T-helper 2 cell treated with Interferon-gamma antibody and Interleukin-4, amounts not matched to agents 100 ng/mL and 5 ng/mL, for 36 hours (primary cell): ENCODE measurements at regions not wholly inside any gene's neighbourhood (a gene's known extent, or its start where the extent isn't known, plus 50 kb on each side); places are given as distances from the start of the nearest gene placed in this dataset.

ENCODE experiments used
- intact Hi-C: fragments of 100-400 bp; cut with micrococcal nuclease; formaldehyde crosslinking; loops from one replicate; pipeline ENCODE4 v1.15.1; 2023

DNA sequence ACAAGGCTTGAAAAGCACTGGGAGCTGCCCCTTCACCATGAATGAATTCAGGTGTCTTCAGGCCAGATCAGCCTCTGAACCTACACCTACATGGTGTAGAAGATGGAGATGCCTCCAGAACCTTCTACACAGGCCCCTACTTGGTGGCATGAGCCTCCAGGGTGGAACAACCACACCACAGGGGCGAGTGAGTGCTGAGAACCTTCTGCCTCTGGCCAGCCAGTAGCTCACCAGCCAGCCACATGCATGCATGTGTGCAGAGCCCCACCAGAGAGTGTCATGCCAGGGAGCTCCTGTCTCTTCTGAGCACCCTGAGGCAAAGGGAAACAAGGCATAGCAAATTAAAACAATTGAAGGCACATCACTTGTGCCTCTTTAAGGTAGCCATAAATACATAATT, 161.8 kb upstream of the TOPAZ1 start:
- intact Hi-C loops = no loop called here

DNA sequence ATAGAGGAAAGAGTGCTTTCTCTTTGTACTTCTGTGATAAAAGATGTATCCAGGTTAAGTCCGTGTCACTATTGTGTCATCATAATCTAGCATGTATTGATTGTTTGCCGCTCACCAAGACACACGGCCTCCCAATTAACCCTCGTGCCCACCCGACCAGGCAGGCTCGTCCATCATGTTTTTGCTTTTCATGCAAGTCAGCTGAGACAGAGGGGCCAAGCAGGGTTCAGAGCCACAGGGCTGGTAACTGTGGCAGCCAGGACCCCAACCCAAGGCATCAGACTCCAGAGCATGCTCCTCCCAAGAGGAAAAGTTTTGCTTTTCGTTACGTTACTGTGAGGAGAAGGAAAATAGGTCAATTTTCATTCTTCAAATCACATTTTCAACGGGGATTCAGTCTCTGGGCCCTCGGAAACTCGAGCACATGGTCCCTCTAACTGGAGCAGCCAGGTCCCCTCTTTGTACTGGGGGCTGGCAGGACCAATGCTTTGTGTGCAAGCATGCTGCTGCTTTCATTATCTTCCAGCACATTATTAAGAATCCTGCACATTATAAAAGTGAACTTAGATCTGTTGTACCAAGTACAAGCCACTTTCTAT, 161.1 kb upstream of the TOPAZ1 start:
- intact Hi-C loops = no loop called here

DNA sequence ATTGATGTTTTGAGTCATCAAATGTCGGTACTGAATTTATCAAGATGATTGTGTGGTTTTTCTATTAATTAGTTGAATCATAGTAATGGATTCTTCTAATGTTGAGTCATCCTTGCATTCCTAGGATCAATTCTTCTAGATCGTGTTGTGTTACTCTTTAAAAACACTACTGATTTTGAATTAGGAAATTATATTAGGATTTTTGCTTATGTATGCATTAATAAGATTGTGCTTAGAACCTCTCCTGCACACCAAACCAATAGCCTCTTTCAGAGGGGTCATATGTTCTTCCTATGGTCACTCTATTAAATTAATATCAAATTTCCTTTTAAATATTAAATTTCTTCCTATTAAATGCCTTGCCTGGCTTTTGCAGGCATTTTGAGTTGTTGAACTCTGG, 151.7 kb upstream of the TOPAZ1 start:
- intact Hi-C loops = loop anchor here (10.0 kb wide), 1 partner anchor 65 kb away; no protein-coding TSS in a partner anchor

DNA sequence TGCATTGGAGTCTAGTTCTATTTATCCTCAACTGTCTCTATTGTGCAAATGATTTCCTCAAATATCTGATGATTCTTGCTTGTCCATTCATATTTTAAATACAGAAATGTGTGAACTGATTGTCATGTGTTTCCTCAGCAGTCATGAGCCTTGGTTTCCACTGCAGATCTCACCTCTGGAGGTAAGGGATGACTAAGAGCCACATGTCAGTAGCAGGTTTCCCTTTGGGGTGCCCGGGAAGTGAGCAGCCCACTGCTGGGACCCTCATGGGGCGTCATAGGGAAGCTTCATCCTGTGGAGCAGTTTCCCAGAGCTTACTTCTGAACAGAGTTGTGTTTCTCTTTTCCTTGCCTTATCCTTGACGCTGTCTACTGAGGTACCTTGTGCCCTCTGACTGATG, 149.2 kb upstream of the TOPAZ1 start:
- intact Hi-C loops = loop anchor here (10.0 kb wide), 1 partner anchor 62 kb away; no protein-coding TSS in a partner anchor

DNA sequence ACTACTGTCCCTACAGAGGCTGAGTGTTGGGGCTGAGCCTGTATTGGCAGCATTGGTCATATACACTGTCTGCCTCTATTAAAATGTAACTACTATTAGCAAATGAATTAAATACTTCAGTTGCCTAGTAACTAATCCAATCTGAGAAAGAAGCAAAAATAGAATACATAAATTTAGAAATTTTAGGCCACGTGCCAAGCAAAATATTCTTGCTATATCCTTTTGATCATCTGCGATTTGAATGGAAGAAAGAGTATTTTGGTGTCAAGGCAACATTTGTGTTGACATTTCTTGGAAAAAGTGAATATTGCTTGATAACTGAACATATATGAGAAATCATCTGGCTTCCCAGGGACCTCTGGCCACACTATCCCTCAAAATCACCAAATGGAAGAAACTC, 148.2 kb upstream of the TOPAZ1 start:
- intact Hi-C loops = loop anchor here (10.0 kb wide), 1 partner anchor 61 kb away; no protein-coding TSS in a partner anchor

DNA sequence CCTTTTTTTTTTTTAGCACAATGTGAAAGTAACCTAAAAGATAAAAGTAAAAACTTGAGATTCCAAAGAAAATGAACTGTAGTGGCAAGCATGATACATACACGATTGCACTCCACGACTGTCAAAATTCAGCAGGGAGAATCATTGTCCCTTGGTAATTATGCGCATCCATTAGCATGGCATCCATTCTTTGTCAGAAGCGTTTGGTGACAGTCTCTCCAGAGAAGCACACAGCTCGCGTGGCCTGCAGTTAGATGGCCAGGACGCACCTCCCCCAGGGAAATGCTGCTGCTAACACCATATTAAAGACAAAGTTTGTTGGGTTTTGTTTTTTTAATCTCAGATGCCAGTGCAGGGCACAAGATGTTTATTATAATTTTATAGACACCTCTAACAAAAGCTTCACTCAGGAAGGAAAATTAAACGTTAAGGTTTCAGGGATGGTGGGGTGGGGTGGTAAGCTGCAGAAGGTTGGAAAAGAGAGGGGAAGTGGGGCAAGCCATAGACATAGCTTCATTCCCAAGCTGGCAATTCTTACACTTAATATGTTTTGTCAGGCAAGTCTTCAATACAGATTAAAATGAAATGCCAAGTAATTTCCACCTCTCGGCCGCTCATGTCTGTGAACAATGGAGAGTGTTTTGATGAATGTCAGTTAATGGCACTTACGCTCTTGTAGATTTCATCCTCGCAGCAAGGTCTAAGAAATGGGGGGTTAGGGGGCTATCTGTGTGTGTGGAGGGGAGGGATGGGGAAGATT, 142.8 kb upstream of the TOPAZ1 start:
- intact Hi-C loops = loop anchor here (10.0 kb wide), 1 partner anchor 56 kb away; no protein-coding TSS in a partner anchor

DNA sequence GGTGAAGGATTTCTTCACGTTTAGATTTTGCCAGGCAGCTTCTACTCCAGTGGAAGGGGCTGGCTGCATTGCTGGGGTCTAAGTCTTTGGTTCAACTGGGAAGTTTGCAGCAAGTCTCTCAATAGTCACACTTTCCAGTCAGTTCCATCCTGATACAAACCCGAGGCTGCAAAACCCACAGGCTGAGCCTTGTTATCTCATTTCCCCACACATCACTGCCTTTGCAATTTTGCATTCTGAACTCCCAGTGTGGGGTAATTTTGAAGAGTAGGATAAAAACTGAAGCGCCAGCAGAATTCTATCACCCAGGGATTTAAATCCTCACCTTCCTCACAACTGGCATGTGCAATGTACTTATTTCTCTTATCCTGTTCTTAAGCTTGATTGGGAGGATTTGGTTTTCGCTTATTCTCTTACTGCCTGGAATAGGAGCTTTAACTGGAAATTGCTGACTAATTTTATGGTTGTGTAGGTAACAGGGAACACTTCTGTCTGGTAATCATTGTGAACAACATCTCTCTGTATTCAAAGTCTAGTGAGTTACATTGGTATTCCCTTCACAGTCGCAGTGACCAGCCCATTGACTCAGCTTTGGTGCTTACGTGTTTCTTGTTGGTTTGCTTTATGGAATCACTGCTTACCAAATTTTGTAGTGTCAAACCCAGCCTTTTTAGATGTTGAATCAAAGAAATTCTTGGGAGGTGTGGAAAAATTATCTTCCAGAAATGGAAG, 142.0 kb upstream of the TOPAZ1 start:
- intact Hi-C loops = loop anchor here (10.0 kb wide), 1 partner anchor 55 kb away; no protein-coding TSS in a partner anchor

DNA sequence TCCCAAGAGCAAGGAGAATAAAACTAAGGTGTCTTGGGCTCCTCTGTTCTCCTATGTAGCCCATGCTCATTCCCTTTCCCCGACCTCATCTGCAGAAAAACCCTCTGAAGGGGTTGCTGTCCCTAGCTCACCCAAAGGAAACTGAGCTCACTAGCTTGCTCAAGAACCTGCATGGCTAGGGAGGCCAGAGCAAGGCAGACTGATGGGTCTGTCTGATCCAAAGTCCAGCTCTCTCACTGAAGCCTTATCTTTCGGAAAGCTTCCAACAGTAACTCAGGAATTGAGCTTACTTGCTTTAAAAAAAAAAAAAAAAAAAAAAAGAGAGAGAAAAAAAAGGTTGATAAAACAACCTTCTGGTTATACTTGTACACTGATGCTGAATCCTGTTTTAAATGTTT, 141.4 kb upstream of the TOPAZ1 start:
- intact Hi-C loops = no loop called here

DNA sequence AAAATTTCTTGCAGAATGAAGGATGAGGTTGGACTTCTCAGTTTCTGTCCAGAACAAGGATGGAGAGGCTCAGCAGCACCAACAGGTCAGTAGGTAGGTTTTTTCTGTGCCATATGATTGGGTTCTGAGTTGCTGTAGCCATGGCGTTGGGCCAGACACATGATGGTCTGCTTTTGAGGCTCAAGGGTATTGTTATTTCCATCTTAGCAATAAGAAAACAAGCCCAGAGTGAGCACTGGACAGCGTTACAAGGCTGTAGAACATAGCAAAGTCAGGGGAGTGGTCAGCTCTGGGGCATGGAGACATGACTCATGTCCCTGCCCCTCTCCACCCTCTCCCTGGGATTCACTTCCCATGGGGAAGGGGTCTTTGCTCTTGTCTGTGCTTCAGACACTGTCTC, 137.6 kb upstream of the TOPAZ1 start:
- intact Hi-C loops = no loop called here

DNA sequence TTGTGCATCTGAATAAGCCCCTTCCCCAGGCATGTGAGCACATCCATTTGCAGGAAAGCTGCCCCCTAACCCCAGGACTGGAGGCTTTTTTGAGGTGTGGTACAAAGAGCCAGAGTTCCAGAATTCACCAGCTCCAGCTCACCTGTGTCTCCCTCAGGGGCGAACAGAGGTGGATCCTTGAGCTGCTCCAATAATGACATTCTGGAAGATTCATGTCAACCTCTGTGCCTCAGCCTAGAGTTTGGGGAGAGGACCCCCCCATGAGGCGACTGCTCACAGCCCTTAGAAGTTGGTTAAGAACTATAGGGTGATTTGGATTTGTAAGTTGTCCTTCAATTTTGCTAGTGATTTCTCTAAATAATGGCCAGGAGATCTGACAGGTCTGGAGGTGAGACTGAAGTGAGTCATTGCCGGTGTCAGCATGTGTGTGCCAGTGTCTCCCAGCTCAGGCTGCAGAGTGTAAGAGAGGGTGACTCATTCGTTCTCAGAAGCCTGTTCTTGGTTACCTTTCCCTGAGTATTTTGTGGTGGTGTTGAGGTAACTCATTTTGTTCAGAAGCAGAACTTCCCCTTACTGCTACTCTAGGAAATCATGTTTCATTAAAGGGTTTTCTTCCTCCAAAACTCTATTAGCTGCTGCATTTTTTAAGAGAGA, 136.9 kb upstream of the TOPAZ1 start:
- intact Hi-C loops = no loop called here

DNA sequence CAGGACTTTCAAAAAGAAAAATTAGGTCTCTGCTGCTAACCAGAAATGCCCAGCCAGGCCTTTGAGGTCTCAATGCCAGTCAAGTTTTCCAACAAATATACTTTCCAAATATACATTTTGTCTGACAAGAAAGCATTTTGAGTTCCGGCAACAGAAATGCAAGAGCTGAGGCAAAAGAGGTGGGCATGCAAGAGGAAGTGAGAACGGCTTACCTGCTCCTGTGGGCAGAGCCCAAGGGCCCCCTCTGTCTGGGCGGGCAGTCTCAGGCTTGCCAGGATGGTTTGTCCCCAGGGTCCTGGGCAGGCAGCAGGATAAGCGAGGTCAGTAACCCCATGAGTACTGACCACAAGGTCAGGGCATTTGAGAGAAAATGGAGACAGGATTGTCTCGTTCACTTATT, 136.1 kb upstream of the TOPAZ1 start:
- intact Hi-C loops = no loop called here

DNA sequence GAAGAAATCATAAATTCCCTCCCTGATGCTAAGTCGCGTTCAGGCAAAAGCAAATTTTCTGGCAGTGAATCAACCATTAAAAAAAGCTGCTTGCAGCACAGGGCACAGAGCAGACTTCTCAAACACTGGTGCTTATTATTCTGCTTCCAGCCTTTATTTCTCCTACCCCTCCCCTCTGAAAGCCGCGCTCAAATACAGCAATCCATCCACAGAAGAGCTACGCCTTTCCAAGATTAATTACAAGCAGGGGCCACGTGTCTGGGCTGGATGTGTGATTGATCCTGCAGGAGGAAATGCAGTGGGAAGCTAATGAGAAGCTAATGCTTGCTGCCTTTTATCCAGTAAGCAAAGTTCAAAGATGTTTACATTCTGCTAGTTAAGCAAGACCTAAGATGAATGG, 134.9 kb upstream of the TOPAZ1 start:
- intact Hi-C loops = no loop called here

DNA sequence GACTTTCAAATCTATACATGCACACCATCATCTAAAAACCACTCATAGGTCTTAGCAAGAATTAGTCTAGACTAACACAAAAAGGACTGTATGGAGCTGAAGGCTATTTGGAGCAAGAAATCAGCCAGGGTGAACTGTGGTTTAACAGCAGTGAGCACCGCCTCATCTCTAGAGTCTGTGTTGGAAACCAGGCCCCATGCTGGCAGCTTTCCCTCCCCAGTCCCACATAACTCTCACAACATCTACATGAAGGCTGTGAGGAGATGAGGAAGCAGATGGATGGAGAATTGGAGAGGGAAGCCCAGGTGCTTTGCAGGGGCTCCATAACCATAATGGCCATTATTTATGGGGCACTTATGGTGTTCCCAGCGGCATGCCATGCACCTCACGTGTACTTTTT, 133.2 kb upstream of the TOPAZ1 start:
- intact Hi-C loops = no loop called here

DNA sequence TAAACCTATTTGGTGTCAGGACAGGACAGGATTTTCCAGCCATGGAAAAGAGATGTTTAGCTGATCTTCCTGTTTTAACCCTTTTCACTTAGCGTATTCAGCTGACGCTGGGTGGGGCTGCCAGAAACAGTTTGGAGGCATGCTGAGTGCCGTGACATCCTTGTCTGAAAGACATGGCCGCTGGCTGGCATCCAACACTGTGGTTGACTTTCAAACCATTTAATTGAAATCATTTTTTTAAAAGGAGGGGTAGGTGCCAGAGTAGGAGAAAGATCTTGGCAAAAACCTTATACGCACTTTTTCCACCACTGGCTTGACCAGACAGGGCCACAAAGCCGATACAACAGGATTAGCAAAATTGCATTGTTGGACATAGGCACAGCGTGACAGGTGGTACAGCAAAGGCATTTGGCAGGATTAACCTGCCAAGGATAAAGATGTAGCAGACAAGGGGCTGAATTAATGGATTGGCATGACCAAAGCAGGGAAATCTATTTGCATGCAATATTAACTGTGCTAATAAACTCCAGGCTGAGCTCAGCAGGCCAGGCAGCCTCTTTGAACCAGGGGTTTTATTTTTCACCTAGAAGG, 131.8 kb upstream of the TOPAZ1 start:
- intact Hi-C loops = no loop called here

DNA sequence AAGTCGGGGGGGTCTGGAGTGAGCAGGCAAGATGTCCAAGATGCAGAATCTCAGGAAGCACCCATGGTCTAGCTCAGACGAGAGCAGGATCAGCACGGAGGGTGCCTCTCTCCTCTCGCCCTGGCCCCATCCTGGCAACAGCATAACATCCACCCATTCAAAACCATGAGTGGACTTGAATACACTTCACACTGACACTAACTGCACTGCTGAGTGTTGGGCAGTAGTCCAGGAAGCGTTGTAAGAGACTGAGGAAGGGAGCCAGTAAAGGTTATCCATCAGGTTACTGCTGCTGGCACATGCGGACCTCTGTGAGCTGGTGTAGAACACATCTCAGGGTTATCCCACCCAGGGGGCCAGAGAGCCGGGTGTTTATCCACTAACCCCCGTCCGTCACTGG, 131.0 kb upstream of the TOPAZ1 start:
- intact Hi-C loops = no loop called here

DNA sequence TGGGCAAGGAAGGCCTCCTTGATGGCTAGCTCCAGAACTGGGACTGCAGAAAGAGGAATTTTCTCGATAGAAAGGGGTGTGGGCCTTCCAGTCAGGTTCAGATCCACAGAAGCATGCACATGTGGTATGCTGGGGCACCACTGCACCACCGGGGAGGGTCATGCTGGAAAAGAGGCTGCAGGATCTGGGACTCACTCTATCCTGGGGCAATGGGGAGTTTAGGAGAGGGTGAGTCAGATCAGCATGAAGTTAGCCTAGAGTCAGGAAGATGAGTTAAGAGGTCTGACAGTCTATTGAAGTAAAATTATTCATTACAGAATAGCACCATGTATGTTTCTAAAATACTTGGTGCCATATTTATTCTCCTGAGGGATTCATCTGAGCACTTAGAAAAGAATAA, 130.2 kb upstream of the TOPAZ1 start:
- intact Hi-C loops = no loop called here

DNA sequence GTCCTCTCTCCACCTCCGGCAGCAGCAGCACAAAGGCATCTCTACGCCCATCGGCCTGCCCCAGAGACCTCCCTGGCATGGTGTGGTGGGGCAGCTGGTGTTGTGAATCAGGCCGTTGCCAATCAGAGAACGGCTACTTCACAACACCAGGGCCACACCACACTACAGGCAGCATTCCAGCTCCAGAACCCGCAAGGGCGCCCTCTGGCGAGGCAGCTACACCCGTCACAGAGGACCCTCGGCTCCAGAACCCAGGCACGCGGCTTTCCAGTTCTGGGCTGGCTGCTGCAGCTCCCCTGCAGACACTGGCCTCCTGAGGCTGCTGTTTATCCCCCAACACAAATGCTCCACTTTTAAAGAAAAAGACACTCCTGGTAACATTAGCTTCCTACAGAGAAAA, 127.5 kb upstream of the TOPAZ1 start:
- intact Hi-C loops = no loop called here

DNA sequence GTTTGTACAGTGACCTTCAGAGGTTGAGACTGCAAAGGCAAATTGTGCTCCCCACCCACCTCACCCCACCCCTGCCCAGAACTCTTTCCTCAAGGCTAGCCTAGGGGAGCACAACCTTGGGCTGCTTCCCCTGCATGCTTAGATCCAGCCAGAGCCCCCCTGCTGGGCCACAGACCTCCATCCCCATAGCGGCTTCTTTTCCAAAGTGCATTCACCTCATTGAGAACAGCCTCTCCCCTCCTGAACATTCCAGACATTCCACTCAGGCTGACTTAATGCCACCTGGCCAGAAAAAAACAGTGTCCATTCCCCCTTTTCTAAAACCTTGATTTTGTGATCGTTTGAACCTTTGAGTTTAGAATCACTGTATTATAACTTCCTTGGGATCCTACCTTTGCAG, 124.4 kb upstream of the TOPAZ1 start:
- intact Hi-C loops = no loop called here

DNA sequence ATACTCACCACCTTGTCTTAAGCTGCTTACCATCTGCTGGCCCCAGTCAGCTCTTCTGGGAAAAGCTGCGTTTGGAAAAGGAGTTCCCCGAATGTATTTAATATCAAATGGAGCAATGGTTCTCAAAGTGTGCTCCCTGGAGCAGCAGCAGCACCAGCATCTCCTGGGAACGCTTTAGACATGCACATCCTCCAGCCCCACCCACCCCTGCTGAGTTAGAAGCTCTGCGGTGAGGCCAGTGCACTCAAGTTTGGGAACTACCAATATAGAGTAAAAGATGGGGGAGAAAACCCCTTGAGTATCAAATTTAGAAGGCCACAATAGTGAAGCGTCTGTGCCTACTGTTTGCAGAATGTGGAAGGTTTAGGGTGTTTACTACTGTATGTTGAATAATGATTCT, 124.0 kb upstream of the TOPAZ1 start:
- intact Hi-C loops = no loop called here

DNA sequence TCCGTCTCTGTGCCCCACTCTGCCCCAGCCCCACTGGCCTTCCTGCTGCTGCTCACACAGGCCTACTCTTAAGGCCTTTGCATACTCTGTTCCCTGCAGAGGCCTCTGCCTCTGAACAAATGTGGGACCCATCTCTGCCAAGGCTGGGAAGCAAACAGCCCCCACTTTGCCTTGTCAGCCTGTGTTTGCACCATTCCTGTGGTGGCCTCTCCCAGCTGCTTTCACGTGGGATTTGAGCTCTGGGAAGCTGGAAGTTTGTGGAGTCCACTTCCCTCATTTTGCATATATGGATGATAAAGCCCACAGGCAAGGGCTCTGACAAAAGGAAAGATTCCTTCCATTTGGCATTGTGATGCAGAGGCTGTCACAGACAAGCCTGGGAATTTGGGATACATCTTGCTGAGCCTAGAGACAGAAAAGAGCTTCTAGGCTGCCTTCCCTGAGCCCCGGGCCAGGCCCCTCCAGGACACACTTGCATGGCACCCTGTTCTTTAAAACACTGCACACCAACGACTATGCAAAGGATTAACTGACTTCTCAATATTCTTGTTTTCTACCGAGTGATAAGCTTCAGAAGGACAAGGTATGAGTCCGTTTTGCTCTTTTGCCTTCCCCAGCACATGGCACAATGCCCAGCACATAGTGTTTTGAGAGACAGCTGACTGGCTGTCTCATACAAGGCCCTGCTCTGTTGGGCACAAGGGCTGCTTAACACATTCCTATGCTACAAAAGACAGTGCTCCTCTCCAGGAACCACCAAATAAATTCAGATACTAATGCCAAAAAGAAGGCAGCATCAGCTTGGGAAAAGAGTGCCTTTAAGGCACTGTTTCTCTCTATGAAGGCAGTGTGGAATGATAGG, 120.7 kb upstream of the TOPAZ1 start:
- intact Hi-C loops = no loop called here
